SK-N-SH (cell line): ENCODE measurements at regions not wholly inside any gene's neighbourhood (a gene's known extent, or its start where the extent isn't known, plus 50 kb on each side); places are given as distances from the start of the nearest gene placed in this dataset.

Experiments
- CTCF ChIP-seq: fragments of 200-600 bp; sonication (generic); IDR thresholded peaks from 2 replicates; pipeline ENCODE4 v1.6.1; 2017; ENCODE audit warnings: antibody characterized with exemption, mild to moderate bottlenecking, moderate library complexity
- EP300 ChIP-seq, 2 experiments: IDR thresholded peaks; 2 replicates each; pipeline versions ENCODE4 v1.4.0 to v1.6.1; 2012; ENCODE audit warnings: borderline replicate concordance in 1 of 2, low read depth in 1 of 2, low read length in 1 of 2
- FOXM1 ChIP-seq: IDR thresholded peaks from 2 replicates; pipeline ENCODE4 v1.4.0; 2012; ENCODE audit warnings: low read depth, mild to moderate bottlenecking
- GABPA ChIP-seq: IDR thresholded peaks from 2 replicates; pipeline ENCODE4 v1.4.0; 2012; ENCODE audit warnings: low read depth, mild to moderate bottlenecking
- GATA2 ChIP-seq: sonication (generic); formaldehyde crosslinking; IDR thresholded peaks from 2 replicates; pipeline ENCODE4 v1.5.0; 2020; ENCODE audit warnings: mild to moderate bottlenecking, missing genetic modification reagents
- POLR2AphosphoS5 ChIP-seq: IDR thresholded peaks from 2 replicates; pipeline ENCODE4 v1.6.1; 2012; ENCODE audit warnings: low read depth, low read length
- SIN3A ChIP-seq: IDR thresholded peaks from 2 replicates; pipeline ENCODE4 v1.6.1; 2012; ENCODE audit warnings: low read depth, mild to moderate bottlenecking, low read length, moderate library complexity, borderline replicate concordance

GRCh38 chr11:37087650-37088572, 489.9 kb upstream of the RAG2 start:
- TF ChIP-seq GATA2 (CRISPR knock-in tag): no peak
- TF ChIP-seq GABPA: no peak
- TF ChIP-seq FOXM1: no peak
- TF ChIP-seq EP300 (IDR thresholded peaks at IDR 0.05; ENCODE audit: borderline replicate concordance in 1 of 2, low read depth in 1 of 2, low read length in 1 of 2): no peak
- TF ChIP-seq CTCF: no peak
- no peak for TF ChIP-seq POLR2AphosphoS5
- no peak for TF ChIP-seq SIN3A
